GM21737 (cell line): ENCODE measurements at regions not wholly inside any gene's neighbourhood (a gene's known extent, or its start where the extent isn't known, plus 50 kb on each side); places are given as distances from the start of the nearest gene placed in this dataset.
"Not testable (repeated sequence)": the region's sequence is repeated elsewhere in the genome, so short reads cannot be mapped to it uniquely, and the experiment has no call there.

Experiments
- ATAC-seq: cut with Tn5 transposase; IDR thresholded peaks from one replicate; pipeline ENCODE4 v1.9.1; 2021; ENCODE audit warnings: mild to moderate bottlenecking, moderate library complexity; ENCODE audit not compliant: unreplicated experiment

DNA sequence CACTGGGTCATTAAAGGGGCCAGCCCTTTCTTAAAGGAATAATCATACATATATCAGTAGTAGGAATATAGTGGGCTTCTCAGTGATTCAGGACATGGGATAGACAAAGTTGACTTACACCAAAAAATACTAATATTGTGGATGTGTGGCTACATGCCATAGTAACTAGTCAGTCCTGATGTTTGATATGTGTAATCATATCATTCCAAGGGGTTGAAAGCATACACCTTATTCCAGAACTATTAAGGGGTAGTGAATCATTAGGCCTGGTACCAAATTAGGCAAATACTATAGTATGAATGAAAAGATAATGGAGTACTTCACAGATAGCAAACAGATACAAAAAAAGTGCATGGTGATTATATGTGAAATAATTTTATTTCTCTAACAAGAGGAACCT lies 814.9 kb upstream of the NRXN1 start:
- ATAC-seq = no peak

GRCh38 chr2:51846018-51846417 lies 814.1 kb upstream of the NRXN1 start:
- no peak for ATAC-seq

DNA sequence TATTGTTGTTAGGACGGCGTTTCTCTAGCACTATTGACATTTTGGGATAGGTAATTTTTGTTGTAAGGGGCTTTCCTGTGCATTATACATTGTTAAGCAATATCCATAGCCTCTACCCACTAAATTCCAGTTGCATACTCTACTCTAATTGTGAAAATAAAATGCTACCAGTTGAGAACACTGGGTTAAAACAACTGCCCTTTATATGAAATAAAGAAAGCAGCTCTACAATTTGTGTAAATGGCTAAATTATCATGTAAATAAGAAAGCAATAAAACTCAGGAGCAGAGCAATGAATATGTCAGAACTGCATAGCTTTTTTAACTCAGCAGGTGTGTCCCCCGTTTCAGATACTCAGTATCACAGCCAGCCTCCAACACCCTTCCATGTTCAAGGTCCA lies 812.7 kb upstream of the NRXN1 start:
- no peak for ATAC-seq

- no peak for ATAC-seq
These were observed 797.5 kb upstream of the NRXN1 start for GRCh38 chr2:51829477-51829876.

DNA sequence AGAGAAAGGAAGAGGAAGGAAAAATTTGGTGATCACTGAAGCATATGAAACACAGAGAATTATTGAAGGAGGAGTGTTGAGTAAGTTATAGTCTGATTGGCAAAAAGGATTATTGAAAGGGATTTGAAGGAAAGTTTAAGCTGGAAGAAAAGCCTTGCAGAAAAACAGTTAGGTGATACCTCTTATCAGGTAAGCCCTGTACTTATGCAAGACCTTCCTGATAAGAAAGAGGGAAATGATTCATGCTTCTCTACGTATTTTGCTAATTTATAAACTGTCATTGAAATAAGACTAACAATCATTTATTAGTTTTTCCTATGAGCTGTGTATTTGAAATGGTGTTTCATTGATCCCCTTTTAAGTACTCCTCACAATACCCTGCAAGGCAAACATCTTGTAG lies 793.9 kb upstream of the NRXN1 start:
- ATAC-seq = no peak

- ATAC-seq = no peak
These were observed 781.3 kb upstream of the NRXN1 start for GRCh38 chr2:51813247-51813646.

DNA sequence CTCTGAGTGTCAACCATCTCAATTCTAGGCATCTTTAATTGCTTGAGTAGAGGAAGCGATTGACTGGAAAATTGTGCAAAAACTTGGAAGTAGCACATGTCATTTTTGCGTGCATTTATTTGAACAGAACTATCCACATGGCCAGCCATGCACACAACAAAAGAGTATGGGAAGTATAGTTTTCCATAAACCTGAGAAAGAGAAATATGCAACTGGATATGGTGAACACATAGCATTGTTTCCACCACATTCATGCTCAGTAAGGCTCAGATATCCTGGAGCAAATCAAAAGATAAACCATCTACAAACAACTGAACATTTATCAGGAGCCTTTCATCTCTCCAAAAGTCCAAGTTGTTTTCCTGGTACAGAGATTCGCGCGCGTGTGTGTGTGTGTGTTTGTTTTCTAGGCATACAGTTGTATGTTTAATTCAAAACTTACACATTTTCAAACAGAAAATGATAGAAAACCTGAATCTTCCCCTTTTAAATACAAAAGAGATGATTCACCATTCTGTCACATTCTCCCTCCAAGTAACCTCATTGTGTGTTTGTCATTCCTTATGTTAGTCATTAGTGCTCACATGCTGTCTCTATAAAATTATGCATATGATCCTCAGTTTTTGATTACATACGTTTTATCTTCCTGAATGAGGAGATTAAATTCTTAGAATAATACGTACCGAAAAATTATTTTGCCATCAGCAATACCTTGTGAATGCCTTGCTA lies 780.4 kb upstream of the NRXN1 start:
- no peak for ATAC-seq

DNA sequence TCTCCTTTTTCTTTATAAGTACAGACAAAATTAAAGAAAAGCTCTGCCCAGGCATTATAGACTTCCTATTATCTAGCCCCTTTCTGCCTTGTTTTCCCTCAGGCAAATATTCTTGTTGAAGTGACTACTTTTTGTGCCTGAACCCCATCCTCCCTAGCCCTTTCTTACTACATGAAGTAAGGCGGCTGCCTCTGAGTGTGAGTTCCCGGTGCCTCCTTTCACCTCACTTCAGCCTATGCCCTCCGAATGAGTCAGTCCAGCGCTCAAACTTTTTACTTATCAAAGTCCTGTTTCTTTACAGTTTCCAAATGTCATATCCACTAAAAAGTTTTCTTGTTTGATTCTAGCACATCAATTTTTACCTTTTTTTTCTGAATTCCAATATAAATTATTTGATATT lies 778.3 kb upstream of the NRXN1 start:
- no peak for ATAC-seq

DNA sequence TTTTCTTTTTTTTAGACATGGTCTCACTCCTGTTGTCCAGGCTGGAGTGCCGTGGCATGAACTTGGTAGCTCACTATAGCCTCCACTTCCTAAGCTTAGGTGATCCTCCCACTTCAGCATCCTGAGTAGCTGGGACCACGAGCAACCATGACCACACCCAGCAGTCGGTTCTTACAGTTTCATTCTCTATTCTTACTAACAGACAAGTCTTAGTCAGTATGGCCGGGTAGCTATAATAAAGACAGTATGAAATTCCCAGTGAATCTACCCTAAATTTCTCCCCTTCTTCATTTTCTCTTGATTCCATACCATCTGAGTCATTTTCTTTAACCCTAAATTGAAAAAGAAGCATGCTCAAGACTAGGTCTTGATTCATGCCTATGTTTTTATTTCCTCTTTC lies 775.3 kb upstream of the NRXN1 start:
- ATAC-seq = no peak

DNA sequence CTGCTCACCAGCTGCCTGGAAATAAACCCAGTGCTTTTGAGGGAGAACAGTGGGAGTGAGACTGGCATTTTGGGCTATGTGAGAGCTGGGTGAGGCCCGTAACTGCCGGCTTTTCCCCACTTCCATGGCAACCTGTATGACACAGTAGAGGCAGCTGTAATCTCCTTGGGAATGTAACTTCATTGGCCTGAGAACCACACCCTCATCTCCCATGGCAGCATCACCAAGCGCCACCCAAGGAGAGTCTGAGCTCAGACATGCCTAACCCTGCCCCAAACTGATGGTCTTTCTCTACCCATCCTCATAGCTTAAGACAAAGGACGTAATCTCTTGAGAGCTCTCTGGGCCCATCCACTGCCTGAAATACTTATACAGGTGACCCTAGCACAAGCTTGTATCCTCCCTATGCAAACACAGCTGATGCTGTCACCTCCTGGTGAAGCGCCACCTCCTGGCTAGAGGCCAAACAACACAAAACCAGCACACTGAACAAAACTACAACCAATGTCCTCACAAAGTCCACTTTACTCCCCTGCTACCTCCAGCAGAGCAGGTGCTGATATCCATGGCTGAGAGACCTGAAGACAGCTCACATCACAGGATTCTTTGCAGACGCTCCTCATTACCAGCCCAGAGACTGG lies 763.4 kb upstream of the NRXN1 start:
- no peak for ATAC-seq

GRCh38 chr2:51791496-51791895 lies 759.6 kb upstream of the NRXN1 start:
- no peak for ATAC-seq

DNA sequence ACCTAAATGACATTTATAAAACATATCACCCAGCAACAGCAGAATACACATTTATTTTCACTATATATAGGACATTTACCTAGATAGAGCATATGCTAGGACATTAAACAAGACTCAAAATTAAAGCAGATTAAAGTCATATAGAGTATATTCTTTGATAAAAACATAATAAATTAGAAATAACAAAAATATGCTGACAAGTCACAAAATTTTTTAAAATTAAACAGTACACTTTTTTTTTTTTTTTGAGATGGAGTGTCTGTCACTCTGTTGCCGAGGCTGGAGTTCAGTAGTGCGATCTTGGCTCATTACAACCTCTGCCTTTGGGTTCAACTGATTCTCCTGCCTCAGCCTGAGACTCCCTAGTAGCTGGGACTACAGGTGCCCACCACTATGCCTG lies 758.9 kb upstream of the NRXN1 start:
- ATAC-seq = no peak

DNA sequence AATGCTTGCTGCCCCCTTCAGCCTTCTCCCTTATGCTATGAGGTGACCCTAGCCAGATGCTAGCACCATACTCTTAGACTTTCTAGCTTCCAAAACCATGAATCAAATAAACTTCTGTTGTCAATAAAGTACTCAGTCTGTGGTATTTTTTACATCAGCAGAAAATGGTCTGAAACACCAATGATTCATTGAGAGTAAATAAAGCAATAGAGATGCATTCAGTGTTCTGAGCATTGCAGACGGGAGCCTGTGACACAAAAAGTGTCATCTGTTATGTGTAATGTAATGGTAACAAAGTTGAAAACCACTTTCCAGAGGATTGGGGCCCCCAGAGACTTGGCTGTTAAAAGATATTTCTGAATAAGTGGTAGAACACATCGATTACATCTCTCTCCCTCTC lies 758.0 kb upstream of the NRXN1 start:
- ATAC-seq = no peak

DNA sequence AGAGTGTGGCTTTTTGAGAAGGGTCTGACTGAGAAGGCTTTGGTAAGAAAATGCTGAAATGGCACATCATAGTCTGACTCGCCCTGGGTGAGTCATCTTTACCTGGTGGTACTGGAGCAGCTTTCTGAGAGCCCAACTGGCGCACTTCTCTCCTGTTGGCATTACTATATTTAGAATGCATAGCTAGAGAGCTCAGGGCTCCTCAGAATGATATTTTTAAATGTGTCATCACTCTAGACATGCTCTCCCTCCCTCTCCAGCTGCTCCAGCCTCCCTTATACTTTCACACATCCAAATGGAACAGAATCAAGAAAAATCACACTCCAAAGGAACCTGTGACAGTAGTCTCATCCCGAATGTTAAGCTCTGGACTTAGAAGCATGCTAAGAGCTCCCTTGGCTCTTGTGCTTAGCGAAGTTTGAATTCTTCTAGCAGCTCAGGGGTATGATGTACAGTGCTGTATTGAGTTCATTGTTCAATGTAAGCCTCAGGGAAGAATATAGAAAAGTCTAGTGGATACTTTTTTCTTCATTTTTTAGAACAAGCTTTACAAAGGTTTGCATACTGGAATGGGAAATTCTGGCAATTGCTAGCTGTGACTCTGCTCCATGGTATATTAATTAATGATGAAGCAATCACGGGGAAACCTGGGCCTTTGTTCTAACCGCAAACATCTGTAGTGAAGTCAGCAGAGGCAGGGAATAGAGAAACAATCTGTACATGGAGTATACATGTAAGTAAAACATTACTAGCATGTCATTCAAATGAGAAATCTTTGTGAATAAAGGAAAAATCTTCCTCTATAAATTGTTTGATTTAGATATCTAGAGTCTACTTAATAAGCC lies 751.2 kb upstream of the NRXN1 start:
- ATAC-seq = no peak

- ATAC-seq = no peak
These were observed 749.8 kb upstream of the NRXN1 start for GRCh38 chr2:51781691-51782090.

GRCh38 chr2:51780353-51780752 lies 748.4 kb upstream of the NRXN1 start:
- no peak for ATAC-seq

GRCh38 chr2:51779723-51780122 lies 747.8 kb upstream of the NRXN1 start:
- ATAC-seq = not testable (repeated sequence)

DNA sequence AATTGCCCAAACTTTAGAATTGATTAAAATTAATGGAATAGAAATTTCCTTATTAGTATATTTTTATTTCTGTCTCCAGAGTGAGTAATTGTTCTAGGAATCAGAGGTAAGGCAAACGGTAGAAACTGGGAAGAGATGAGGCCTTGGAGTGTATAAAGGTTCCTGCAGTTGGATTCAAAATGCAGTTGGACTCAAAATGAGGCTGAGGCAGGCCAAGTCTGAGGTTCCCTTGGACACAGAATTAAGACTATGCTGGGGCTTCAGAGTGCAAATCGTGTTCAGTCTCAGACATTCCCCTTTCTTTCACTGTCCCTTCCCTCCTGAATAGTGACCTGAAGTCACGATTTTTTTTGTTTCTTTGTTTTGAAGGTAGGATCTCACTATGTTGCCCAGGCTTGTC lies 746.9 kb upstream of the NRXN1 start:
- ATAC-seq = no peak

GRCh38 chr2:51774606-51775005 lies 742.7 kb upstream of the NRXN1 start:
- ATAC-seq = not testable (repeated sequence)

DNA sequence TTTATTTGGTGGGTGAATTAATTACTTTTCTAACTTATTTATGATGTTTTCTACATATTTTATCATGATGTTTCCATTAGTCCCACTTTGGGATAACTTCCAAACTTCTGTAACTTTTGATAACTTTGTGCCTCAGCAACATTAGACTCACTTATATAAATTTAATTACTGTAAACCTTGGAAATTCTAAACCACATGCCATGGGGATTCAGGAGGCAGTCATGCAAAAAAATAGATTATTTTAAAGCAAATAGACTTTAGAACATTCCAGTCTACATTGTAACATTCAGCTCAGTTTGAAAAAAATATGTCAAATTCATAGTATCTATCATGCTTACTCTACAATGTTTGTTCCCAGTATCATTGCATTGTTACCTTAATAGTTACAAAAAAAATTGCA lies 728.5 kb upstream of the NRXN1 start:
- no peak for ATAC-seq

GRCh38 chr2:51758081-51758480 lies 726.1 kb upstream of the NRXN1 start:
- no peak for ATAC-seq

DNA sequence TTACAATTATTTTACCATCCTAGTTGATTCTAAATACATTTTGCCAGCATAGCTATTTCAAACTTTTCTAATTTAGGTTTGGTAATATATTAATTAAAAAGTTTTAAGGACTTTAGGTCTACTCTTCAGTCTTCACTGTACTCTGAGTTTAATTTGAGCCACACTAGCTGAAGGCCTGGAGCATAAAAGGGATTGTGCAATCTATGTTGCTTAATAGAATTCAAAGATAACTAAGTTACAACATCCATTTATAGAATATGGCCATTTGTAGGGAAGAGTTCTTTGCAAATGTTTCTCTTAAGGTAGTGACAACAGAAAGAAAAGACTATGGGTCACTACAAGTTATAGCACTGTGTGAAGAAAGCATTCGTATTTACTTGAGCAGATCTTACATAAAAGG lies 702.2 kb upstream of the NRXN1 start:
- no peak for ATAC-seq
